Stimulated activated CD4-positive, alpha-beta T cell treated with anti-CD3 and anti-CD28 coated beads, Interleukin-4, amount 100 ng/mL, for 24 hours (primary cell): ENCODE measurements at regions not wholly inside any gene's neighbourhood (a gene's known extent, or its start where the extent isn't known, plus 50 kb on each side); places are given as distances from the start of the nearest gene placed in this dataset.
A peak's percentile ranks its signal among the peaks of the same experiment; 100 is the strongest.

ENCODE experiments used
- DNase-seq: peaks from one replicate; pipeline ENCODE4 v3.0.0-alpha.2; 2020

DNA sequence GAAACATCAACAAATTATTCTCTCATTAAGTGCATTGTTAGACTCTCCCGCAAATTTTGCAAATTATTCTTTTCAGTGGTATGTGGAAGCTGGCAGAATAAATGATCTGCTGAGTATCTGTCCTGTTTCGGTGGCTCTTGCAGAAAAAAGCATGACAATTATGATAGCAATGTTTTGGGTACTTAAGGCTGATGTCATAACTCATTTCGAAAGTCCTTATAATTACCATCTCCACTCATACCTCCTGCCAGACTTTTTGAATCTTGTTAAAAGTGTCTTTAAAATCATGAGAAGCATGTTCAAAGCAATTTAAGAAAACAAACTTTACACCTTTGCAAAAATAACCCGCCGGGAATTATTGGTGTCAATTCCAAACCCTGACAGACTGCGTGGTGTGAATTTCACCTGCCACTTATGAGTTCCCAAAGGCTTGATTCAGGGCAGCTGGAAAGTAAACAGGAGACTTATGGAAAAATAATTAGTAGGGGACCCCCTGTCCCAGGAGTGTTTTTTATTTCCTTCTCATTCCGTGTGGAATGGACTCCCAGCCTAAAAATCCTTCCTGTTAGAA, 87.6 kb upstream of the E2F3 start:
- no peak for DNase-seq

GRCh38 chr6:20314866-20315845, 86.5 kb upstream of the E2F3 start:
- no peak for DNase-seq

DNA sequence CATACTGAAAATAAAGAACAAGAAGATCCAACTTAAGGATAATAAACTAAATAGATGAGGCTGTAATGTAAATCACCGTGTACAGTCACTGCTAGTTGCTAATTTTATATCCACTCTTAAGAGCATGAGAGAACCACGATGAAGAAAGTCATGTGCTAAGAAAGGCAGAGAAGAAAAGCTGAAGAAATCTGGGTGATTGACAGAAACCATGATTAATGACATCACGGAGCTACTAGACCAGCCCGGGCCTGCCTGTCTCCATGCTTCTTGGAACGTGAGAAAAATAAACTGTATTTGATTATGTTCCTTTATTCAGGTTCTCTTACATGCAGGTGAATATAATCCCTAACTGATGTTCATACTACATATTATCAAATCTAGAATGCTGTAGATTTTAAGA, 84.2 kb upstream of the E2F3 start:
- DNase-seq = no peak

GRCh38 chr6:20318851-20319387, 82.8 kb upstream of the E2F3 start:
- no peak for DNase-seq

GRCh38 chr6:20319520-20320357, 81.9 kb upstream of the E2F3 start:
- peak; percentile 71 for DNase-seq

GRCh38 chr6:20325641-20326421, 75.8 kb upstream of the E2F3 start:
- no peak for DNase-seq

GRCh38 chr6:20326422-20326728, 75.3 kb upstream of the E2F3 start:
- DNase-seq = no peak

GRCh38 chr6:20327141-20327540, 74.5 kb upstream of the E2F3 start:
- DNase-seq = no peak

DNA sequence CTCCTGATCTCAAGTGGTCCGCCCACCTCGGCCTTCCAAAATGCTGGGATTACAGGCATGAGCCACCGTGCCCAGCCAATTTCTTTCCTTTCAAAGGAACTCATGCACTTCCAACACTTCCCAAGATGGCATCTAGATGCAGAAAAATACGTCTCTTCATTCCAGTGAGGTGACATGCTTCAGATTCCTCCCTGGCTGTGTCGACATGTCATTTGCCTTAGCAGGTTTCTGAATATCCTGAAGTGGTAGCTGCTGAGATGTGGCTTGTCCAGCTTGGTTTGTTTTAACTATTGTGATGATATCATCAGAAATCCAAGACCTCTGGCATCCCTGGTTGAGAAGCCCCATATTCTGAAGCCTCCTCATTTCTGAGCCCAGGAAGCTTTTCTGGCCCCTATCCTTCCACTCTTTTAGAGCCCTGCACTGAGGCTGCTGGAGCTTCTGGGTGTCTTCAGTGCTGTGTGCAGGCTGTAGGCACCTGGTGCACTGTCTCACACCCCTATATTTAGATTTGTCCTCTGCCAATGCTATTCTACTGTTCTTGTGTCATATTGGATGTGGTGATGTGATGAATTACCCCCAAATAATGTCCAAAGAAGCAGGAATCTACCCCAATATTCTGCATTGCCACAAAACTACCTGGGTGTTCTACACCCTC, 73.3 kb upstream of the E2F3 start:
- no peak for DNase-seq

DNA sequence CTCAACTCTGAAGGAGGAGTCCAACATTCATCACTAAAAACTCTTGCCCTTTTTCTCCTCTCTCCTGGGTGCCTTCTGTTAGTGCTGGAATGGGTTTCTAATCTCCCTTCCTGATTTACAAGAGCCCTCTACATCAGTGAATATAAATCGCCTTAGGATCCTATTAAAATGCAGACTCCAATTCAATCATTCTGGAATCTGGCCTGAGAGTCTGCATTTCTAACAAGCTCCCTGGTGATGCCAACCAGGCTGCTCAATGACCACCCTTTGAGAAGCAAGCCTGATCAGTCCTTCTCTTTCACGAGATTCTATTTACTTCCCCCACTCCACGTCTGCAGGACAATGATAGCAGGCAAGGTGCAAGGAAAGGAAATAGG, 72.8 kb upstream of the E2F3 start:
- no peak for DNase-seq

DNA sequence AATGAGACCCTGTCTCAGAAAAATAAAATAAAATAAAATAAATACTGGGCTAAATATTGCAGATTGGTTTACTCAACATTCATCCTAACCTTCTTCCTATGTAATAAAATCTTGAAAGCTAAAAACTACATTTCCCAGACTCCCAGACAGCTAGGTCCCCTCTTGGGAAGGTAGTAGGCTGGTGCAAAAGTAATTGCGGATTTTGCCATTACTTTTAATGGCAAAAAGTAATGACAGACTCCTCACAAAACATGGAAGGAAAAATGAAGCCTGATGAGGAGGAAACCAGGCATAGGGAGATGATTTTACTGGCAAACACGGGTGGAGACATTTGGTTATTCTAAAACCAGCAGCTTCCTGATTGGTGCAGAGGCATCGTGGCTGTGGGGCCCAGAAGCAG, 70.6 kb upstream of the E2F3 start:
- DNase-seq = no peak

DNA sequence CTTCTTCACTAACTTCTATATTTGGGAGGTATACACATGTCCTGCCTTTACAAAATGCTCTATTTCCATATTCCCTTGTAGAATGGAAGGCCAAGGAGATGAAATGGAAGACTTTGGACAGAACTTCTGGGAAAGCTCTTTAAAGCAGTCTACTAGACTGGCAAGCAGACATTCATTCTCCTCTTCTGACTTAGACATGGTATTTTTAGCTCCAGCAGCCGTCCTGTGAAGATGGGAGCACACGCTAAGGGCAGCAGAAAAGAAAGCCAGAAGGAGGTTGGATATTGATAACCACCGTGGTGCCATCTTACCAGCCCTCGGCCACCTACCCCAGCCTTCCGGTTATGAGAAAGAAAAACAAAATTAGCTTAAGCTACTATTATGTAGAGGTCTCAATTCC, 70.1 kb upstream of the E2F3 start:
- DNase-seq = no peak

DNA sequence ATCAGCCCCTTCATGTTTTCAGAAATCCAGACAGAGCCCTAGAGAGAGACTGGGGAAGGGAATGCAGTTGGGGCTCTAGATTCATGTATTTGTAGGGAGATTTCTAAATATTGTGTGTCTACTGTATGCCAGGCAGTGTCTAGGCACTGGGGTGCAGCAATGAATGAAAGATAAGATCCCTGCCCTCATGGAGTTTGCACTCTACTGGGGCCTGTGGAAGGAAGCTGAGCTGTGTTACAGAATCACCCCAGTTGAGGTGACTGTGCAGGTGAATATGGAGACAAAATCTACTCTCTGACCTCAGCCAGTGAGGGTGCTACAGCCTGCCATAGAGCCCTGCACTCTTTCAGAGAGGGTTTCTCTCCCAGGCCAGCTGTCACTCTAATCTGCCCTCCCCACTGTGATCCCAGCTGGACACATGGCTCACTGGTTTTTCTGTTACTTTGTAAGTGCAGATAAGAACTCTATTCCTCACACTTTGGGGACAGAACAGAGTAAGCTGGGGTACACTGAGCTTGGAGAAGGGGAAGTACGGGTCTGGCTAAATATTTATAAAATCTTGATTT, 69.2 kb upstream of the E2F3 start:
- DNase-seq = no peak

GRCh38 chr6:20333721-20334269, 67.9 kb upstream of the E2F3 start:
- no peak for DNase-seq

GRCh38 chr6:20334334-20334733, 67.3 kb upstream of the E2F3 start:
- DNase-seq = no peak

DNA sequence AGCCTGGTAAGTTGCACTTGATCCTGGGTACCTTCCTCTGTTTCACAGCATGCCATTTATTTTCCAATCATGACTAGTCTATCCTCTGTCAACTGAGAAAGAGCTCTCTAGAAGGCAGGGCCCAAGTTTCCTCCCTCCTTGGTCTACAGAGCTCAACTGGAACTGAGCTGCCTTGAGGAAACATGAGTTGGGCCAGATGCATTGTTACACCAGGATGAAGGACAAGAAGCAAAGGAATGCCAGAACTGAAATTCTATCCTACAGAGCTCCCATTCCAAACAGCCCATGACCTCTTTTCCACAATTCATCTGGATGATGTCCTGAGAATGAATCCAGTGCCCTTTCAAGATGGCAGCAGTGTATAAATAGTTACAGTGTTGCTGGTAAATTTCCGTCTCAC, 66.7 kb upstream of the E2F3 start:
- no peak for DNase-seq

- no peak for DNase-seq
Observed at GRCh38 chr6:20335872-20336271, 65.8 kb upstream of the E2F3 start.

DNA sequence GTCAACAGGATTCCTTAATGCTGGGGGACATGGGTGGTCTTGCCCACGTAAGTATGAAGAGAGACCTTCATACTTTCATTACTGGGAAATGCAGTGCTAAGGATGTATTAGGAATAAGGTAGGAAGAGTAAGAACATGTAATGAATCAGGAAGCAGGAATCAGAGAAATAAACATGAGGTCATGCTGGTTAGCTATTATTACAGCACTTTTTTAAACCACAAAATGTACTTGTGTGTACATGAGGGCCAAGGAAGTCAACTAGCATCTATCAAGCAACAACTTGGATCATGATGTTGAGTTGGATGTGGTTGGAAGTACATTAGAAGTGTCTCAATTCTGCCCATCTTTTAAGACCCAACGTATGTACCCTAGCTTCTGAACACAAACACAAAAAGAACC, 63.5 kb upstream of the E2F3 start:
- no peak for DNase-seq

- DNase-seq = no peak
Observed at GRCh38 chr6:20340068-20340848, 61.4 kb upstream of the E2F3 start.

GRCh38 chr6:20341096-20341495, 60.6 kb upstream of the E2F3 start:
- DNase-seq = no peak

DNA sequence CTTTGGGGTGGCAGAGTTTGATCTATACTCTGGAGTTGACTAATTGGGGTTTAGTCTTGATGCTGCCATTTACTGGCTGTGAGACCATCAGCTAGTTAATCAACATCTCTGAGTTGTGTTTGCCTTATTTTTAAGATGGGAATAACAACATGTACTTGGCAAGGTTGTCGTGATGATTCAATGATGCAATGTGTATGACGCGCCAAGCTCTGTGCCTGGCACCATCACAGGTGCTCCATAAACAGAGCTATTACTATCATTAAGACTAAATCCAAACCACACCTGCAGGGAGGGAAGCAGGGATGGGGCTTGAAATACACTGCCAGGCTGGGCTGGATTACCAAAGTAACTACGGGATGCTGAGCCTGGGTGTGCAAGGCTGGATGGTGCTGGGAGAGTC, 60.1 kb upstream of the E2F3 start:
- no peak for DNase-seq
